PC-3 (cell line): ENCODE measurements at regions not wholly inside any gene's neighbourhood (a gene's known extent, or its start where the extent isn't known, plus 50 kb on each side); places are given as distances from the start of the nearest gene placed in this dataset.

Source experiments
- ATAC-seq: fragments of 200-7000 bp; cut with Tn5 transposase; 2 replicates; pipeline ENCODE4 v1.9.1; 2020; ENCODE audit warnings: mild to moderate bottlenecking, moderate library complexity
- BruUV-seq: library from RNA; stranded (reverse); fragments of 400-500 nt; replicated peaks from 2 replicates; lab custom pipeline; 2021; lab: Mats Ljungman, UMichigan
- CTCF ChIA-PET: fragments of 300-600 bp; sonication (Branson Sonifier 250); formaldehyde crosslinking; loops from one replicate; lab custom pipeline; 2022; ENCODE audit warnings: antibody characterized with exemption; lab: Charles Lee
- POLR2A ChIA-PET: fragments of 300-600 bp; sonication (Branson Sonifier 250); formaldehyde crosslinking; loops from one replicate; lab custom pipeline; 2022; ENCODE audit warnings: antibody characterized with exemption; ENCODE audit not compliant: unreplicated experiment; lab: Charles Lee
- DNase-seq: peaks from one replicate; pipeline ENCODE4 v3.0.0-alpha.2; 2015
- H2AFZ ChIP-seq: fragments of 300-600 bp; sonication (generic); 2 replicates; pipeline ENCODE4 v1.6.0; 2016; ENCODE audit warnings: antibody characterized with exemption, low read length
- H3F3A ChIP-seq: fragments of 300-600 bp; sonication (generic); one replicate; pipeline ENCODE4 v1.6.0; 2017; ENCODE audit warnings: antibody characterized with exemption, low read length, control low read depth, mild to moderate bottlenecking; ENCODE audit not compliant: unreplicated experiment
- H3K27ac ChIP-seq: fragments of 300-600 bp; sonication (generic); 2 replicates; pipeline ENCODE4 v1.5.1; 2016; ENCODE audit warnings: mild to moderate bottlenecking, low read length
- H3K27me3 ChIP-seq: fragments of 300-600 bp; sonication (generic); 2 replicates; pipeline ENCODE4 v1.6.1; 2016; ENCODE audit warnings: low read length, mixed read lengths
- H3K36me3 ChIP-seq: fragments of 300-600 bp; sonication (generic); 2 replicates; pipeline ENCODE4 v1.6.1; 2016; ENCODE audit warnings: low read depth, mixed run types, low read length, mixed read lengths
- H3K4me1 ChIP-seq: fragments of 300-600 bp; sonication (generic); 2 replicates; pipeline ENCODE4 v1.5.1; 2016; ENCODE audit warnings: low read length; ENCODE audit not compliant: insufficient read depth
- H3K4me2 ChIP-seq: fragments of 300-600 bp; sonication (generic); 2 replicates; pipeline ENCODE4 v1.6.0; 2016; ENCODE audit warnings: low read length
- H3K4me3 ChIP-seq: fragments of 300-600 bp; sonication (generic); 2 replicates; pipeline ENCODE4 v1.5.1; 2016; ENCODE audit warnings: mild to moderate bottlenecking, low read length, mixed read lengths
- H3K79me2 ChIP-seq: fragments of 300-600 bp; sonication (generic); 2 replicates; pipeline ENCODE4 v1.6.1; 2017; ENCODE audit warnings: low read length, mixed read lengths
- H3K9ac ChIP-seq: fragments of 300-600 bp; sonication (generic); 2 replicates; pipeline ENCODE4 v1.6.0; 2016; ENCODE audit warnings: mild to moderate bottlenecking, low read length
- H3K9me2 ChIP-seq: fragments of 300-600 bp; sonication (generic); replicated peaks from 2 replicates; pipeline ENCODE4 v1.6.1; 2016; ENCODE audit warnings: mixed run types, low read length, mixed read lengths
- H3K9me3 ChIP-seq: fragments of 300-600 bp; sonication (generic); 2 replicates; pipeline ENCODE4 v1.6.1; 2016; ENCODE audit warnings: low read length, mixed read lengths
- H4K20me1 ChIP-seq: fragments of 300-600 bp; sonication (generic); 2 replicates; pipeline ENCODE4 v1.6.1; 2016; ENCODE audit warnings: low read length, mixed read lengths
- CTCF ChIP-seq: fragments of 300-600 bp; sonication (generic); conservative IDR thresholded peaks from 2 replicates; pipeline ENCODE4 v1.5.1; 2017; ENCODE audit warnings: antibody characterized with exemption, low read depth, mild to moderate bottlenecking, low read length
- EZH2 ChIP-seq: fragments of 300-600 bp; sonication (generic); IDR thresholded peaks from one replicate; pipeline ENCODE4 v1.6.1; 2017; ENCODE audit warnings: antibody characterized with exemption, mild to moderate bottlenecking, low read length; ENCODE audit not compliant: unreplicated experiment
- EZH2phosphoT487 ChIP-seq: fragments of 300-600 bp; sonication (generic); IDR thresholded peaks from 2 replicates; pipeline ENCODE4 v1.6.1; 2018; ENCODE audit warnings: mild to moderate bottlenecking, antibody characterized with exemption, low read length, borderline replicate concordance
- intact Hi-C: fragments of 100-400 bp; cut with micrococcal nuclease; formaldehyde crosslinking; loops from 2 replicates; pipeline ENCODE4 v1.9.0; 2023

GRCh38 chr18:10291568-10291981 is 162.9 kb upstream of the APCDD1 start:
- ChIA-PET POLR2A (no interaction called here), CTCF (no interaction called here)
- H3K9ac ChIP-seq: no peak overlapping the region
- H3K9me3 ChIP-seq: no peaks in the 10 kb centered on the region
- H3K36me3 ChIP-seq: no peaks in the 10 kb centered on the region
- no peak overlapping the region for H3K4me2 ChIP-seq
- DNase-seq: no peak
- intact Hi-C loops: no loop called here
- no peaks in the 10 kb centered on the region for H4K20me1 ChIP-seq
- no peak for ATAC-seq
- no peak overlapping the region for H2AFZ ChIP-seq
- no peak for TF ChIP-seq EZH2
- TF ChIP-seq CTCF: no peak
- no peak for TF ChIP-seq EZH2phosphoT487
- no peak overlapping the region for H3K4me3 ChIP-seq
- no peaks in the 10 kb centered on the region for H3K79me2 ChIP-seq
- H3K27me3 ChIP-seq: peaks cover 59% of the 10 kb centered on the region
- H3K27ac ChIP-seq: no peak overlapping the region
- H3K9me2 ChIP-seq: no peaks in the 10 kb centered on the region
- H3F3A ChIP-seq: no peaks in the 10 kb centered on the region
- H3K4me1 ChIP-seq: no peaks in the 10 kb centered on the region
- no TSS peak for BruUV-seq

- ATAC-seq (no peak), DNase-seq (no peak)
- H4K20me1 ChIP-seq: no peaks in the 10 kb centered on the region
- intact Hi-C loops: no loop called here
- POLR2A ChIA-PET: no interaction called here
- H3K9me3 ChIP-seq: no peaks in the 10 kb centered on the region
- no peaks in the 10 kb centered on the region for H3K36me3 ChIP-seq
- TF ChIP-seq EZH2phosphoT487: no peak
- H2AFZ ChIP-seq: no peak overlapping the region
- H3K4me2 ChIP-seq: no peak overlapping the region
- CTCF ChIA-PET: no interaction called here
- no peak overlapping the region for H3K27ac ChIP-seq
- H3K9me2 ChIP-seq: no peaks in the 10 kb centered on the region
- no TSS peak for BruUV-seq
- no peak overlapping the region for H3K9ac ChIP-seq
- no peaks in the 10 kb centered on the region for H3F3A ChIP-seq
- H3K79me2 ChIP-seq: no peaks in the 10 kb centered on the region
- H3K4me1 ChIP-seq: no peaks in the 10 kb centered on the region
- peaks cover 58% of the 10 kb centered on the region for H3K27me3 ChIP-seq
- no peak overlapping the region for H3K4me3 ChIP-seq
Measured at GRCh38 chr18:10293966-10294365, 160.5 kb upstream of the APCDD1 start.

- Histone ChIP-seq H3K4me2 (no peak overlapping the region), H3K9ac (no peak overlapping the region), H3K9me2 (no peaks in the 10 kb centered on the region), H3K36me3 (no peaks in the 10 kb centered on the region), H4K20me1 (no peaks in the 10 kb centered on the region), H3F3A (no peaks in the 10 kb centered on the region), H3K9me3 (no peaks in the 10 kb centered on the region), H3K27ac (no peak overlapping the region), H3K27me3 (peaks cover 55% of the 10 kb centered on the region), H3K79me2 (no peaks in the 10 kb centered on the region), H3K4me3 (no peak overlapping the region), H2AFZ (no peak overlapping the region), H3K4me1 (no peaks in the 10 kb centered on the region)
- DNase-seq (no peak), ATAC-seq (no peak)
- intact Hi-C loops: no loop called here
- TF ChIP-seq CTCF (no peak), EZH2 (no peak), EZH2phosphoT487 (no peak)
- BruUV-seq: no TSS peak
- ChIA-PET POLR2A (no interaction called here), CTCF (no interaction called here)
Measured at GRCh38 chr18:10295751-10296150, 158.7 kb upstream of the APCDD1 start.
